BLaER1 treated with 17β-estradiol and CSF1 and Interleukin-3, amounts not matched to agents 10 nM and 100 nM (cell line): ENCODE measurements at regions not wholly inside any gene's neighbourhood (a gene's known extent, or its start where the extent isn't known, plus 50 kb on each side); places are given as distances from the start of the nearest gene placed in this dataset.

Experiments
- H3K27ac ChIP-seq, 11 experiments: shearing (Covaris generic); formaldehyde crosslinking; 2 replicates each; pipeline ENCODE4 v1.8.1; 2022
- H3K27me3 ChIP-seq, 11 experiments: shearing (Covaris generic); formaldehyde crosslinking; 2 replicates each; pipeline ENCODE4 v1.8.1; 2022
- H3K36me3 ChIP-seq, 11 experiments: shearing (Covaris generic); formaldehyde crosslinking; 2 replicates each; pipeline ENCODE4 v1.8.1; 2022
- H3K4me1 ChIP-seq, 10 experiments: shearing (Covaris generic); formaldehyde crosslinking; 2 replicates each; pipeline ENCODE4 v1.8.1; 2022
- H3K4me2 ChIP-seq, 11 experiments: shearing (Covaris generic); formaldehyde crosslinking; 2 replicates each; pipeline ENCODE4 v1.8.1; 2022
- H3K4me3 ChIP-seq, 10 experiments: shearing (Covaris generic); formaldehyde crosslinking; 2 replicates each; pipeline ENCODE4 v1.8.1; 2022
- H3K9ac ChIP-seq, 11 experiments: shearing (Covaris generic); formaldehyde crosslinking; 2 replicates each; pipeline ENCODE4 v1.8.1; 2022
- H3K9me3 ChIP-seq, 11 experiments: shearing (Covaris generic); formaldehyde crosslinking; replicated peaks in 1 of 11; 2 replicates each; pipeline ENCODE4 v1.8.1; 2022
- H4K20me1 ChIP-seq, 11 experiments: shearing (Covaris generic); formaldehyde crosslinking; 2 replicates each; pipeline ENCODE4 v1.8.1; 2022
- Cebpa-rat ChIP-seq, 11 experiments: shearing (Covaris generic); IDR thresholded peaks; 2 replicates each; pipeline ENCODE4 v1.8.1; 2022

- Histone ChIP-seq H3K36me3 (no peaks in the 10 kb centered on the region), H4K20me1 (no peaks in the 10 kb centered on the region), H3K27ac (no peak overlapping the region), H3K4me1 (no peaks in the 10 kb centered on the region), H3K9ac (no peak overlapping the region), H3K27me3 (no peaks in the 10 kb centered on the region), H3K4me3 (no peak overlapping the region), H3K9me3 (no peaks in the 10 kb centered on the region), H3K4me2 (no peak overlapping the region)
- TF ChIP-seq Cebpa-rat (IDR thresholded peaks at IDR 0.05) = no peak
Measured at GRCh38 chr11:28879869-28880268, 771.7 kb downstream of the METTL15 start.

- Histone ChIP-seq H3K27me3 (no peaks in the 10 kb centered on the region), H3K27ac (no peak overlapping the region), H3K4me3 (no peak overlapping the region), H4K20me1 (no peaks in the 10 kb centered on the region), H3K36me3 (no peaks in the 10 kb centered on the region), H3K9me3 (no peaks in the 10 kb centered on the region), H3K4me1 (no peaks in the 10 kb centered on the region), H3K9ac (no peak overlapping the region), H3K4me2 (no peak overlapping the region)
- no peak for TF ChIP-seq Cebpa-rat (IDR thresholded peaks at IDR 0.05)
Measured at GRCh38 chr11:28878025-28878424, 769.8 kb downstream of the METTL15 start.

GRCh38 chr11:28877340-28877739 is 769.2 kb downstream of the METTL15 start:
- Histone ChIP-seq H3K9ac (no peak overlapping the region), H3K27ac (no peak overlapping the region), H3K4me2 (no peak overlapping the region), H3K4me1 (no peaks in the 10 kb centered on the region), H4K20me1 (no peaks in the 10 kb centered on the region), H3K4me3 (no peak overlapping the region), H3K36me3 (no peaks in the 10 kb centered on the region), H3K9me3 (no peaks in the 10 kb centered on the region), H3K27me3 (no peaks in the 10 kb centered on the region)
- TF ChIP-seq Cebpa-rat (IDR thresholded peaks at IDR 0.05) = no peak

- no peak overlapping the region for H3K9ac ChIP-seq
- no peaks in the 10 kb centered on the region for H3K36me3 ChIP-seq
- no peaks in the 10 kb centered on the region for H3K27me3 ChIP-seq
- no peaks in the 10 kb centered on the region for H3K9me3 ChIP-seq
- H3K27ac ChIP-seq = no peak overlapping the region
- H3K4me1 ChIP-seq = no peaks in the 10 kb centered on the region
- H3K4me3 ChIP-seq = no peak overlapping the region
- no peaks in the 10 kb centered on the region for H4K20me1 ChIP-seq
- no peak overlapping the region for H3K4me2 ChIP-seq
- no peak for TF ChIP-seq Cebpa-rat (IDR thresholded peaks at IDR 0.05)
Measured at GRCh38 chr11:28874706-28875105, 766.5 kb downstream of the METTL15 start.

- H3K4me2 ChIP-seq = no peak overlapping the region
Measured at GRCh38 chr11:28871090-28871489, 762.9 kb downstream of the METTL15 start.

GRCh38 chr11:28863422-28863821 is 755.2 kb downstream of the METTL15 start:
- peaks cover 0 to 9% (median 0%) of the 10 kb centered on the region in 10 experiments; a peak in 4 of 20 replicates for H3K4me1 ChIP-seq
- H3K9me3 ChIP-seq = no peaks in the 10 kb centered on the region
- no peak overlapping the region for H3K27ac ChIP-seq
- TF ChIP-seq Cebpa-rat (IDR thresholded peaks at IDR 0.05) = peak in 8 of 11 experiments; percentile 38 to 84 (median 52); a peak in 11 of 22 replicates
- H3K4me2 ChIP-seq = no peak overlapping the region
- no peaks in the 10 kb centered on the region for H3K36me3 ChIP-seq
- H3K4me3 ChIP-seq = no peak overlapping the region
- H3K27me3 ChIP-seq = no peaks in the 10 kb centered on the region
- no peak overlapping the region for H3K9ac ChIP-seq
- no peaks in the 10 kb centered on the region for H4K20me1 ChIP-seq

More at GRCh38 chr11:28871090-28871489, 762.9 kb downstream of the METTL15 start:
- Histone ChIP-seq H3K9me3 (no peaks in the 10 kb centered on the region), H4K20me1 (no peaks in the 10 kb centered on the region), H3K27ac (no peak overlapping the region), H3K27me3 (no peaks in the 10 kb centered on the region), H3K4me3 (no peak overlapping the region), H3K4me1 (no peaks in the 10 kb centered on the region), H3K36me3 (no peaks in the 10 kb centered on the region), H3K9ac (no peak overlapping the region)
- no peak for TF ChIP-seq Cebpa-rat (IDR thresholded peaks at IDR 0.05)

GRCh38 chr11:28860893-28861292 is 752.7 kb downstream of the METTL15 start:
- no peak overlapping the region for H3K27ac ChIP-seq
- peaks cover 0 to 9% (median 0%) of the 10 kb centered on the region in 10 experiments; a peak in 4 of 20 replicates for H3K4me1 ChIP-seq
- H3K9ac ChIP-seq = no peak overlapping the region
- no peak overlapping the region for H3K4me3 ChIP-seq
- H3K36me3 ChIP-seq = no peaks in the 10 kb centered on the region
- no peaks in the 10 kb centered on the region for H3K27me3 ChIP-seq
- 0 out of 22 replicates have a peak overlapping the region, but pooled peaks of 3 of the 11 experiments have one; percentile 2 to 23 (median 4) for H3K4me2 ChIP-seq
- H4K20me1 ChIP-seq = no peaks in the 10 kb centered on the region
- no peaks in the 10 kb centered on the region for H3K9me3 ChIP-seq
- TF ChIP-seq Cebpa-rat (IDR thresholded peaks at IDR 0.05) = no peak

GRCh38 chr11:28858076-28858475 is 749.9 kb downstream of the METTL15 start:
- H3K9ac ChIP-seq = no peak overlapping the region

GRCh38 chr11:28849053-28849452 is 740.9 kb downstream of the METTL15 start:
- no peak overlapping the region for H3K9ac ChIP-seq
- peaks cover 6 to 14% (median 8%) of the 10 kb centered on the region in 11 experiments; a peak in 12 of 22 replicates for H3K9me3 ChIP-seq
- H3K36me3 ChIP-seq = no peaks in the 10 kb centered on the region
- H3K27me3 ChIP-seq = no peaks in the 10 kb centered on the region
- no peak overlapping the region for H3K4me2 ChIP-seq
- no peaks in the 10 kb centered on the region for H3K4me1 ChIP-seq
- no peak for TF ChIP-seq Cebpa-rat (IDR thresholded peaks at IDR 0.05)
- no peak overlapping the region for H3K27ac ChIP-seq
- H3K4me3 ChIP-seq = no peak overlapping the region
- no peaks in the 10 kb centered on the region for H4K20me1 ChIP-seq

More at GRCh38 chr11:28858076-28858475, 749.9 kb downstream of the METTL15 start:
- H3K36me3 ChIP-seq = no peaks in the 10 kb centered on the region
- H3K4me2 ChIP-seq = no peak overlapping the region
- no peak overlapping the region for H3K27ac ChIP-seq
- H3K4me3 ChIP-seq = no peak overlapping the region
- no peak for TF ChIP-seq Cebpa-rat (IDR thresholded peaks at IDR 0.05)
- no peaks in the 10 kb centered on the region for H4K20me1 ChIP-seq
- H3K4me1 ChIP-seq = peaks cover 0 to 6% (median 0%) of the 10 kb centered on the region in 10 experiments; a peak in 3 of 20 replicates
- no peaks in the 10 kb centered on the region for H3K9me3 ChIP-seq
- no peaks in the 10 kb centered on the region for H3K27me3 ChIP-seq

GRCh38 chr11:28842716-28843115 is 734.5 kb downstream of the METTL15 start:
- H3K4me2 ChIP-seq = no peak overlapping the region
- H3K9ac ChIP-seq = no peak overlapping the region
- no peak for TF ChIP-seq Cebpa-rat (IDR thresholded peaks at IDR 0.05)
- H3K4me3 ChIP-seq = no peak overlapping the region
- H3K9me3 ChIP-seq = no peaks in the 10 kb centered on the region
- no peak overlapping the region for H3K27ac ChIP-seq
- 0 out of 20 replicates have a peak, but pooled peaks cover 0 to 4% (median 0%) of the 10 kb centered on the region in 10 experiments for H3K4me1 ChIP-seq
- H3K36me3 ChIP-seq = no peaks in the 10 kb centered on the region
- H4K20me1 ChIP-seq = no peaks in the 10 kb centered on the region
- no peaks in the 10 kb centered on the region for H3K27me3 ChIP-seq
